Karpas-422 (cell line): ENCODE measurements at regions not wholly inside any gene's neighbourhood (a gene's known extent, or its start where the extent isn't known, plus 50 kb on each side); places are given as distances from the start of the nearest gene placed in this dataset.

Source experiments
- DNase-seq: peaks from one replicate; pipeline ENCODE4 v3.0.0-alpha.2; 2015
- H2AFZ ChIP-seq: fragments of 200-600 bp; sonication (generic); 2 replicates; pipeline ENCODE4 v1.6.1; 2014; ENCODE audit warnings: antibody characterized with exemption, low read length, mixed read lengths
- H3K27ac ChIP-seq: fragments of 200-600 bp; sonication (generic); 2 replicates; pipeline ENCODE4 v1.5.1; 2014; ENCODE audit warnings: mild to moderate bottlenecking, low read length, moderate library complexity
- H3K27me3 ChIP-seq: fragments of 200-600 bp; sonication (generic); 2 replicates; pipeline ENCODE4 v1.6.1; 2014; ENCODE audit warnings: low read length, mixed read lengths
- H3K36me3 ChIP-seq: fragments of 200-600 bp; sonication (generic); 2 replicates; pipeline ENCODE4 v1.6.1; 2014; ENCODE audit warnings: low read length, mixed read lengths; ENCODE audit not compliant: insufficient read depth
- H3K4me1 ChIP-seq: fragments of 200-600 bp; sonication (generic); 2 replicates; pipeline ENCODE4 v1.6.1; 2014; ENCODE audit warnings: mild to moderate bottlenecking, low read length, mixed read lengths
- H3K4me2 ChIP-seq: fragments of 200-600 bp; sonication (generic); 2 replicates; pipeline ENCODE4 v1.6.1; 2014; ENCODE audit warnings: low read length, low read depth, mild to moderate bottlenecking; ENCODE audit not compliant: poor library complexity, severe bottlenecking
- H3K4me3 ChIP-seq: fragments of 200-600 bp; sonication (generic); 2 replicates; pipeline ENCODE4 v1.5.1; 2014; ENCODE audit warnings: mild to moderate bottlenecking, antibody characterized with exemption, low read length, mixed read lengths
- H3K79me2 ChIP-seq: fragments of 200-600 bp; sonication (generic); 2 replicates; pipeline ENCODE4 v1.6.1; 2014; ENCODE audit warnings: mild to moderate bottlenecking, low read length, mixed read lengths
- H3K9ac ChIP-seq: fragments of 200-600 bp; sonication (generic); 2 replicates; pipeline ENCODE4 v1.6.0; 2014; ENCODE audit warnings: low read length
- H3K9me2 ChIP-seq: fragments of 200-600 bp; sonication (generic), shearing (Covaris generic); replicated peaks from 2 replicates; pipeline ENCODE4 v1.6.0; 2014; ENCODE audit warnings: mild to moderate bottlenecking, low read length, moderate library complexity; ENCODE audit not compliant: insufficient read depth
- H3K9me3 ChIP-seq: fragments of 300-700, 200-600 bp; sonication (generic); 2 replicates; pipeline ENCODE4 v1.6.1; 2014; ENCODE audit warnings: low read length, mixed read lengths
- H4K20me1 ChIP-seq: fragments of 200-600 bp; sonication (generic); 2 replicates; pipeline ENCODE4 v1.6.1; 2014; ENCODE audit warnings: mild to moderate bottlenecking, antibody characterized with exemption, low read length, low read depth; ENCODE audit not compliant: insufficient read depth

DNA sequence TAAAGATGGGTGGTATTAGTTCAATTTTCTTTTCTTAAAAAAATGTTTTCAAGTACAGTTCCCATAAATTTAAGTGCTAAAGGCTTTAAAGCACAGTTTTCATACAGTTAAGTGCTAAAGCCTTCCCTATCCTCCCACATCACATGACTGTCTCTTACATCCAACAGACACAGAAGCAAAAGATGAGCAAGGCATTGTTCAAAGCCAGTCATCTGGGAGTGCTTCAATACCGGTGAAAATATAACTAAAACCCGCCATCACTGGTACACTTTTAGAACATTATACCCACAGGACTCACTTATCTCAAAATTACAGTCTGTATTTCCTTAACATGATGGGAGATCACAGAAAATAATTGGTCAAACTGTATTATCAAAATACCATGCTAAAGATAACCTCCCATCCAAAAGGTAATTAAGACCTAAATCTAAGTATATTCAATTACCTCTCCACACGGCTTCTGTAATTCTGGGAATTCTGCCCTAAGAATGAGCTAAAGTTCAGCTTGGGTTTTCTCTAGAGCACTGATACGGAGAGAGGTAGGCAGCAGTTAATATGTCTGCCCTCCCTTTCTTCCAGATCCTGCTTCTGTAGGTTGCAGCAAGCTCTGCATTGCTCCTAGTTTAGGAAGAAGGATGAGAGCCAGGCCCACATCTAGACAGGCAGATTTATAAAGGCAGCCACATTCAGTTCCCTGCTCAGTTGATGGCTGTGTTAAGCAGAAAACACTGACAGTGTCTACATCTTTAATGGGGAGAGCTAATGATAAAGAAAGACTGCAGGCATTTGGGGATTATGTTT is 474.8 kb upstream of the PFKP start:
- no peak overlapping the region for H2AFZ ChIP-seq

GRCh38 chr10:2589196-2589595 is 478.2 kb upstream of the PFKP start:
- H3K27me3 ChIP-seq: no peaks in the 10 kb centered on the region
- no peaks in the 10 kb centered on the region for H4K20me1 ChIP-seq
- no peaks in the 10 kb centered on the region for H3K36me3 ChIP-seq
- H3K4me1 ChIP-seq: no peaks in the 10 kb centered on the region
- no peak overlapping the region for H3K4me2 ChIP-seq
- no peak overlapping the region for H2AFZ ChIP-seq
- H3K4me3 ChIP-seq: no peak overlapping the region
- no peaks in the 10 kb centered on the region for H3K79me2 ChIP-seq
- DNase-seq: no peak
- H3K9ac ChIP-seq: no peak overlapping the region
- no peaks in the 10 kb centered on the region for H3K9me2 ChIP-seq
- no peak overlapping the region for H3K27ac ChIP-seq
- no peaks in the 10 kb centered on the region for H3K9me3 ChIP-seq

More for the DNA sequence above, 474.8 kb upstream of the PFKP start:
- Histone ChIP-seq H3K36me3 (no peaks in the 10 kb centered on the region), H3K9me3 (no peaks in the 10 kb centered on the region), H4K20me1 (no peaks in the 10 kb centered on the region), H3K27ac (no peak overlapping the region), H3K4me2 (no peak overlapping the region), H3K9ac (no peak overlapping the region), H3K79me2 (no peaks in the 10 kb centered on the region), H3K9me2 (no peaks in the 10 kb centered on the region), H3K4me3 (no peak overlapping the region), H3K27me3 (no peaks in the 10 kb centered on the region), H3K4me1 (no peaks in the 10 kb centered on the region)
- DNase-seq: no peak

DNA sequence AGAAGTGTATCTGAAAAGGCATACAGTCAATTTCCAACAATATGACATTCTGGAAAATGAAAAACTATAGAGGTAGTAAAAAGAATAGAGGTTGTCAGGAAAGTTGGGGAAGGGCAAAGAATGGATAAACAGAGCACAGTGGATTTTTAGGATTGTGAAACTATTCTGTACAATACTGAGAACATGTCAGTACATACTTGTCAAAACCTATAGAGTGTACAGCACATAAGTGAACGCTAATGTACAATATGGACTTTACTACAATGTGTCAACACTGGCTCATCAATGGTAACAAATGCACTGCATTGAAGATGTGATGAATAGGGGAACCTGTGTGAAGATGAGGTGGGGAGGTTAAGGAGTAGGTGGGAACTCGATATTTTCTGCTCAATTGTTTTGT is 483.0 kb upstream of the PFKP start:
- Histone ChIP-seq H4K20me1 (no peaks in the 10 kb centered on the region), H3K4me1 (no peaks in the 10 kb centered on the region)
- no peak for DNase-seq

DNA sequence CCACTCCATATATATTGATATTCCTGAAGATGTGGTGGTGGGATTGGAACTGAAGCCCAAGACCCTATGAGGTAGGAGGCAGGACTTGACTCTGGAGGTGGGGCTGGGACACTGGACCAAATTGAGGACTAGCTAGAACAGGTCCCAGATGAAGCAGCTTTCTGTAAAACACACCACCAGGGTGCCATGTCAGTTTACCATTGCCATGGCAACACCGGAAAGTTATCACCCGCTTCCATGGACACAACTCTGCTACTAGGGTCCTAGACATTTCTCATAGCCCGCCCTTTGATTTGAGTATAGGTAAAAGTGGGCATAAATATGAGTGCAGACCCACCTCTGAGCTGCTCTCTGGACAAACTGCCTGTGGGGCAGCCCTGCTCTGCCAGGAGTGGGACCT is 490.5 kb upstream of the PFKP start:
- DNase-seq: no peak
- no peaks in the 10 kb centered on the region for H3K79me2 ChIP-seq
- no peaks in the 10 kb centered on the region for H3K9me3 ChIP-seq
- H3K9ac ChIP-seq: no peak overlapping the region
- no peak overlapping the region for H3K27ac ChIP-seq
- no peaks in the 10 kb centered on the region for H3K27me3 ChIP-seq
- no peaks in the 10 kb centered on the region for H3K36me3 ChIP-seq
- H4K20me1 ChIP-seq: no peaks in the 10 kb centered on the region
- H2AFZ ChIP-seq: no peak overlapping the region
- H3K4me3 ChIP-seq: no peak overlapping the region
- H3K4me1 ChIP-seq: no peaks in the 10 kb centered on the region
- H3K4me2 ChIP-seq: no peak overlapping the region
- H3K9me2 ChIP-seq: no peaks in the 10 kb centered on the region

More for the DNA sequence above, 483.0 kb upstream of the PFKP start:
- Histone ChIP-seq H2AFZ (no peak overlapping the region), H3K9me2 (no peaks in the 10 kb centered on the region), H3K9me3 (no peaks in the 10 kb centered on the region), H3K9ac (no peak overlapping the region), H3K27me3 (no peaks in the 10 kb centered on the region), H3K27ac (no peak overlapping the region), H3K79me2 (no peaks in the 10 kb centered on the region), H3K36me3 (no peaks in the 10 kb centered on the region), H3K4me2 (no peak overlapping the region), H3K4me3 (no peak overlapping the region)

DNA sequence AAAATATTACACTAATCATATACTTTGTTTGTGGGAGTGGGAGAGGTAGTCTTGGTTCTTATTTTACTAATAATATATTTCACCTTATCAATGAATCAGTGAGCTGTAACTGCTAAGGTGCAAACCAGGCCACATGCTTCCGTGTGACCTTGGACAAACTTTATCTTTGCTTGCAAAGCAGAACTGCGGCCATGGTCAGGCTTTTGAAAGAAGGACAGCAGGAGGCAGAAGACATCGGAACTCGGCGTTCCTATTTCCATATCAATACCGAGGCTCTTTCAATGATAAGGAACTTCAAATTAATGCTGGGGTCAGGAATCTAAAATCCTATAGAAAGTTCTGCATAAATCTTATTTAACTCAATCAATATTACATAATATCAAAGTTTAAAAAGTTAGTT is 491.9 kb upstream of the PFKP start:
- Histone ChIP-seq H2AFZ (no peak overlapping the region), H3K9me3 (no peaks in the 10 kb centered on the region), H3K4me1 (no peaks in the 10 kb centered on the region), H3K4me2 (no peak overlapping the region), H3K27ac (no peak overlapping the region), H3K9me2 (no peaks in the 10 kb centered on the region), H3K9ac (no peak overlapping the region), H3K79me2 (no peaks in the 10 kb centered on the region), H4K20me1 (no peaks in the 10 kb centered on the region), H3K4me3 (no peak overlapping the region), H3K27me3 (no peaks in the 10 kb centered on the region), H3K36me3 (no peaks in the 10 kb centered on the region)
- DNase-seq: no peak

DNA sequence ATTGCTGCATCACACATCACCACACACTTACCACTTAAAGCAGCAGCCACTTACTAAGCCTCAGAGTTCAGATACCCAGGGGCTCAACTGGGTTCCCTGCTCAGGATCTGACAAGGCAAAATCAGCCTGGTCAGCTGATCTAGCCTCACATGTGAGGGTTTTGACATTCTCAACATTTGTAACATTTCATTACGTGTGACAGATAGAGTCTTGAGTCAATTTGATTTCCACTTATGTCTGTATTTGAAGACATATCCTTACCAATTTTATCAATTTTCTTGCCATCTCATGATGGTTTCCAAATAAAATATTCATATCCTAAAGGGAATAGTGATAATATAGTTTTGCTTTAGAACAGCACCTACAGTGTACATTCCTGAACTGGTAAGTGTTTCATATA is 494.7 kb upstream of the PFKP start:
- H4K20me1 ChIP-seq: no peaks in the 10 kb centered on the region
- no peak for DNase-seq
- H2AFZ ChIP-seq: no peak overlapping the region
- no peaks in the 10 kb centered on the region for H3K79me2 ChIP-seq
- no peaks in the 10 kb centered on the region for H3K9me3 ChIP-seq
- no peak overlapping the region for H3K9ac ChIP-seq
- H3K9me2 ChIP-seq: no peaks in the 10 kb centered on the region
- no peak overlapping the region for H3K27ac ChIP-seq
- H3K4me3 ChIP-seq: no peak overlapping the region
- no peaks in the 10 kb centered on the region for H3K4me1 ChIP-seq
- H3K4me2 ChIP-seq: no peak overlapping the region
- H3K36me3 ChIP-seq: no peaks in the 10 kb centered on the region
- H3K27me3 ChIP-seq: no peaks in the 10 kb centered on the region

DNA sequence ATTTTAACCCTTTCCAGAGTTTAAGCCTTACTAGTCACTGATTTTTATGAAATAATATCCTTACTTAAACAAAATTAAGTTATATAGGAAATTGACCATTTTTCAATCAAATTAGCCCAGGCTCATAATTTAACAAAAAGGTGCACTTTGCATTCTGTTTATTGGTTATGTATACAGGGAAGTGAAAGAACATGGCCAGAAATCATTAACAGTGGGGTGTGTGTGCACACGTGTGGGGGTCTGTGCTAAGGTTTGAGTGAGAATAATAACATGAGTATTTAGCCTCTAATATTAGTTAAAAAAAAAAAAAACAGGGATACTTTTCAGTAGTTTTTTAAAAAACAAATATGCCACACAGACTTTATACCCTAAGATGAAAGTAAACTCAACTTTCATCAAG is 510.5 kb upstream of the PFKP start:
- Histone ChIP-seq H4K20me1 (no peaks in the 10 kb centered on the region), H2AFZ (no peak overlapping the region), H3K36me3 (no peaks in the 10 kb centered on the region), H3K9ac (no peak overlapping the region), H3K4me2 (no peak overlapping the region), H3K9me3 (no peaks in the 10 kb centered on the region), H3K4me1 (no peaks in the 10 kb centered on the region), H3K27ac (no peak overlapping the region), H3K4me3 (no peak overlapping the region), H3K9me2 (no peaks in the 10 kb centered on the region), H3K79me2 (no peaks in the 10 kb centered on the region), H3K27me3 (no peaks in the 10 kb centered on the region)
- no peak for DNase-seq

DNA sequence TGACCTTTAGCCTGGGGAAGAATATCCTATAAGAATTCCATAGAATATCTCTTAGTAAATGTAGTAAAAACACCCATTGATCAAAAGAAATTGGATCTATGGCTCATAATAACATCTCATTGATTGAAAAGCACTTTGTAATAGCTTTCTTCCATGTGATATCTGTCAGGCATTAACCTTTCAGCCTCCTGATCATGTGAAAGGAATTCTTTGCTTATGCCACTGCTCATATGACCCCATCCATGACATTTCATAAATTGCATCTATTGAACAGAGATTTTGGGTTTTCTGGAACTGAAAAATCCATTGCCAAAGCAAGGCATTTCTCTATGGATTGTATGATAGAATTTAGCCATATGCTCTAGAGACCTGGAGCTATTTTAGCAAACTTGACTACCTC is 519.3 kb upstream of the PFKP start:
- Histone ChIP-seq H3K9me2 (no peaks in the 10 kb centered on the region), H3K9ac (no peak overlapping the region), H3K36me3 (no peaks in the 10 kb centered on the region), H3K4me2 (no peak overlapping the region), H3K27me3 (no peaks in the 10 kb centered on the region; the same call in 1 of the 2 replicates), H3K27ac (no peak overlapping the region), H3K4me1 (no peaks in the 10 kb centered on the region), H2AFZ (no peak overlapping the region), H3K9me3 (no peaks in the 10 kb centered on the region), H3K79me2 (no peaks in the 10 kb centered on the region), H4K20me1 (no peaks in the 10 kb centered on the region), H3K4me3 (no peak overlapping the region)
- DNase-seq: no peak
